GM12891 (cell line): ENCODE measurements at regions not wholly inside any gene's neighbourhood (a gene's known extent, or its start where the extent isn't known, plus 50 kb on each side); places are given as distances from the start of the nearest gene placed in this dataset.

Source experiments
- DNase-seq: peaks from one replicate; pipeline ENCODE4 v3.0.0; 2011; ENCODE audit warnings: low spot score; ENCODE audit not compliant: insufficient read length
- FAIRE-seq: peaks from 2 replicates; lab custom pipeline; 2011; peaks lifted over from hg19 to GRCh38; lab: Jason Lieb, UNC
- PAX5 ChIP-seq: IDR thresholded peaks from 2 replicates; pipeline ENCODE4 v1.6.1; 2011; ENCODE audit warnings: low read length, moderate library complexity, mild to moderate bottlenecking; ENCODE audit not compliant: insufficient read depth, severe bottlenecking
- POLR2A ChIP-seq: IDR thresholded peaks from 2 replicates; pipeline ENCODE4 v1.6.1; 2011; ENCODE audit warnings: low read depth, low read length, control low read depth
- POLR2AphosphoS5 ChIP-seq: IDR thresholded peaks from 2 replicates; pipeline ENCODE4 v1.6.1; 2011; ENCODE audit warnings: low read depth, low read length, control low read depth
- POU2F2 ChIP-seq: IDR thresholded peaks from 2 replicates; pipeline ENCODE4 v1.6.1; 2011; ENCODE audit warnings: low read depth, mild to moderate bottlenecking, control low read depth, low read length, moderate library complexity
- SPI1 ChIP-seq: IDR thresholded peaks from 2 replicates; pipeline ENCODE4 v1.6.1; 2011; ENCODE audit warnings: low read depth, low read length, control low read depth
- TAF1 ChIP-seq: IDR thresholded peaks from 2 replicates; pipeline ENCODE4 v1.6.1; 2011; ENCODE audit warnings: low read depth, low read length, control low read depth

DNA sequence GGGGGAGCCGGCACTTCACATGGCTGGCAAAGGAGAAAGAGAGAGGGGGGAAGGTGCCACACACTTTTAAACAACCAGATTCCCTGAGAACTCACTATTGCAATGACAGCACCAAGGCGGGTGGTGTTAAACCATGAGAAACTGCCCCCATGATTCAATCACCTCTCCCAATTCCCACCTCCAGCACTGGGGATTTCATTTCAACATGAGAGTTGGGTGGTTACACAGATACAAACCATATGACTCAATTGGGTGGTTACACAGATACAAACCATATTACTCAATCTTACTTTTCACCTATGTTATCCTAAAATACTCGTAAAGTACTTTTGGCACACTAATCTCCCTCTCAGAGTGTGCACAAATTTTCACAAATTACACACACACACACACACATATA, 1097.5 kb upstream of the TMPRSS15 start:
- no peak for FAIRE-seq
- no peak for TF ChIP-seq POU2F2
- TF ChIP-seq TAF1, result no peak
- TF ChIP-seq POLR2A, result no peak
- no peak for TF ChIP-seq SPI1
- no peak for TF ChIP-seq POLR2AphosphoS5
- no peak for TF ChIP-seq PAX5

DNA sequence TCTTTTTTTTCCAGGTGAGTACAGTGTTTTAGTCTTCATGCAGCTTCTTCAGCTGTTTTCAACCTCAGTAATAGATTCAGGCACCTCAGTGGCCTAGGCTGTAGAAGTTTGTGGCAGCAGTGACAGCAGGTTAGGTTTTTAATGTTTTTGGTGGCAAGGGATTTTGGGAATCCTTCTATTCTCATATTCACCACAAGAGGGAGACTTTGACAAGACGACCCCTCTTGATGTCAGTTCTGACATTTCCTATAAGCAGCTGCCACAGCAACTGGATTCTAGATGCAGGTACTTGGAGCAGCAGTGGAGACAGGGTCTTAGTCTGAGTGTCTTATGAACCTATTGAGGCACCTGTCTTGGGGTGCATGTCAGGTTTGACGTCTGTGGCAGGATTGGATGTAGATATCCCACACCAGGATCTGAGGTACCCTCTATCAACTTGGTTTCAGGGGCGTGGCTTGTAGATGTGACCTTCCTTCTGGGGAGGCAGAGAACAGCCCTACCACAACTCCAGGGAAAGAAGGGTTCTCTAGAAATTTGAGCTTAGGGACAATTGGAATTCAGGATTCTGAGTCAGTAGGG, 1104.2 kb upstream of the TMPRSS15 start:
- no peak for FAIRE-seq
- no peak for TF ChIP-seq SPI1
- DNase-seq, result no peak

More for the DNA sequence above, 1097.5 kb upstream of the TMPRSS15 start:
- DNase-seq, result no peak

DNA sequence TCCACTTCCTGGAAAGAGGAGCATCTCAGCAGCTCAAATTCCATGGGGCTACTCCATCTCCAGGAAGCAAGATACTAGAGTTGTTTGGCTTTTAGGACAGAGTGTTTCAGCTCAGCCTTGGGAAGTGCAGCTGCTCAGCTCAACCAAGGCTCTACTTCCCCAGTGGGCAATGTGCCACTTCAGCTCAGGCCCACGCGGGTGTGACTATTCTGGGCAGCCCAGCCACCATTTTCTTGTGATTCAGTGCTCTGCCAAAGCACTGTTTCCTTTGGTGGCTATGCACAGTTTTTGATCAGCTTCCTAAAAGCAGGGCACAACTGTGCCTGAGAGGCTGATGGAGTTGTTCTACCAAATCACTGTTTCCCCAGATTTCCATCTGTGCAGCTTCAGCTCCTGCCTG, 1104.9 kb upstream of the TMPRSS15 start:
- DNase-seq, result no peak
- TF ChIP-seq POLR2A (no peak), TAF1 (no peak), POLR2AphosphoS5 (no peak), SPI1 (no peak)
- no peak for FAIRE-seq

DNA sequence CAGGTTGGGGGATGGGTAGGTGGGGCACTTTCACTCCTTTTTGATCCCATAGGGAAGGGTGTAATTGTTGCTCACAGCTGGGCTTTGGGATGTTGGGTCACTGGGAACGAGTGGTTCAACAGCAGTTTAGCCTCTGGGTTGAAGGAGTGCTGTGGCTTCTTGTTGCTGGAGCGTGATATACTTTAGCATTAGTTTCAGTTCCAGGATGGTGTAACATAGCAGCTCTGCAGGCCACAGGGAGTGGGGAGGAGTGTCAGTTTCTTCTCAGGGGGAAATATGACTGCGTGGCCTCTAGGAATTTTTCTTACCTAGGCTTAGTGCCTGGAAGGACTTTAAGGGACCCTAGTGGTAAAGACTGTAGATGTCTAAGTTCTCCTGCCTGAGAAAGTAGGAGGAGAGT, 1105.3 kb upstream of the TMPRSS15 start:
- no peak for DNase-seq
- TF ChIP-seq TAF1 (no peak), PAX5 (no peak), POU2F2 (no peak), SPI1 (no peak), POLR2AphosphoS5 (no peak), POLR2A (no peak)
- FAIRE-seq, result no peak

DNA sequence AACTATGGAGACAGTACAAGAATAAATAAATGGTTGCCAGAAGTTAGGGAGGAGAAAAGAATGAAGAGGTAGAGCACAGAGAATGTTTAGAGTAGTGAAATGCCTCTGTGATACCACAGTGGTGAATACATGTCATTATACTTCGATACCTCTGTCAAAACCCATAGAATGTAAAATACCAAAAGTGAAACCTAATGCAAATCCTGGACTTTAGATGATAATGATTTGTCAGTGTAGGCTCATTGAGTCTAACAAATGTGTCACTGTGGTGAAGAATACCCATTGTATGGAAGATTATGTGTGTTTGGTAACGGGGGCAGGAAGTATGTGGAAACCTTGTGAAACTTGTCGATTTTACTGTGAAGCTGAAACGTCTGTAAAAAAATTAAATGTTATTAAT, 1106.5 kb upstream of the TMPRSS15 start:
- FAIRE-seq (no peak), DNase-seq (no peak)
- no peak for TF ChIP-seq POLR2A
- no peak for TF ChIP-seq PAX5
- TF ChIP-seq SPI1, result no peak
- no peak for TF ChIP-seq POLR2AphosphoS5
- TF ChIP-seq TAF1, result no peak
- TF ChIP-seq POU2F2, result no peak

DNA sequence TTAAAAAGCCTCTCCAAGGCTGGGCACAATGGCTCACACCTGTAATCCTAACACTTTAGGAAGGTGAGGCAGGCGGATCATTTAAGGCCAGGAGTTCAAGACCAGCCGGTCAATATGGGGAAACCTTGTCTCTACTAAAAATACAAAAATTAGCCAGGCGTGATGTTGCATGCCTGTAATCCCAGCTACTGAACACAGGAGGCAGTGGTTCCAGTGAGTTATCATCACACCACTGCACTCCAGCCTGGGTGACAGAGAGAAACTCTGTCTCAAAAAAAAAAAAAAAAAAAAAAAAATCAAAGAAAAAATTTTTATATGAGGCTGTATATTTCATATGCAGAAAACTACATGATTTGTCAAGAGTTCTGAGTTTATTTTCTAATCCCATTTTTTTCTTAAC, 1107.1 kb upstream of the TMPRSS15 start:
- FAIRE-seq (no peak), DNase-seq (no peak)
- TF ChIP-seq SPI1 (no peak), POLR2A (no peak), PAX5 (no peak), TAF1 (no peak), POLR2AphosphoS5 (no peak), POU2F2 (no peak)

DNA sequence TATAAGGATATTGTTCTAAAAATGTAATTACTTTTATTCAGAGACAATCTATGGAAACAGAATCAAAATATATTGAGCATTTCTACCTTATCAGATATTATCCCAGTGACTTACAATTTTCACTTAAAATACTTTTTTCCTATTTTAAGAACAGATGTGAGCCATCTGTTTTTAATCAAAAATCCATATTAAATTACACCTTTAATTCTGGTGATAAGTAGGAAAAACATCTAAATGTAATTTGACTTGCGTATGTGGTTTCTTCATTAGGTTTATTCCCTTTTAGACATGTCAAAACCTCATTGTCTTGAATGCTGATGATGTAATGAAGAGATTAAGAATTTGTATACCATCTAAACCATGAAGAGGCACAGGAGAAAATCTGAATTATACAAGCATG, 1118.8 kb upstream of the TMPRSS15 start:
- FAIRE-seq (no peak), DNase-seq (no peak)
- TF ChIP-seq PAX5 (no peak), POLR2AphosphoS5 (no peak), POLR2A (no peak), POU2F2 (no peak), SPI1 (no peak), TAF1 (no peak)

DNA sequence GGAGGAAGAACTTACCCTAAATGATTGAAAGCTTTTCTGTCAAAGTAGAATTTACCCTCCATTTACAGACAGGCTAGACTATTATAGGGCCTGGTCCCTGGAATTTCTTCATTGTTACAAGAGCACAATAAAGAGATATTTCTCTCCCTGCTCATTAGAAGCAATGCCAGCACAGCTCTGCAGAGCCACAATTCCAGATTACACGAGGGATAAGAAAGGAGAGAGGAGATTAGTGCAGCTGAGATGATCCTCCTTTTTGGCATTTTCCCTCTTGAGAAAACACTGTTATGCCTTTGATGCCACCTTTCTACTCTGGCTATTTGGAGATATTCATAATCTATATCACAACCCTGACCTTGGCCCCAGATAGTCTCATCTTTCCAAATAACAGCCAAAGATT, 1119.5 kb upstream of the TMPRSS15 start:
- no peak for FAIRE-seq
- no peak for DNase-seq
- TF ChIP-seq POLR2AphosphoS5 (no peak), SPI1 (no peak), POLR2A (no peak), POU2F2 (no peak), TAF1 (no peak), PAX5 (no peak)

DNA sequence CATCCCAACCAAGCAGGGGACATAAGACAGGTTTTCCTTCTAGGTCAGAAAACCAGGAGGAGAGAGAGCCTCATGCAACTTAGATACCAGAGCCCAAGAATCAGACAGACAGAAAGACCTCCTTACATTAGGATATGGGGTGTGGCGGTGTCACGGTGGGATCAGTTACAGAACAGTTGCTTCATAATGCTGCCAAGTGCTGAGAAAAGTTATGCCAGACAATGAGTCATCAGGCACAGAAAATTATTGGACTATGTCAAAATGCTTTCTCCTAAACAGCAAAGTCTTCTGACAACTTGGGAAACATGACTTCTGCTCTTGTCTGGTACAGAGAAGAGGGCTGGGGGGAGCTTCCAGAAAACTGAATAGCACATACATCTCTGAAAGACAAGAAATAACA, 1120.2 kb upstream of the TMPRSS15 start:
- DNase-seq (no peak), FAIRE-seq (no peak)

DNA sequence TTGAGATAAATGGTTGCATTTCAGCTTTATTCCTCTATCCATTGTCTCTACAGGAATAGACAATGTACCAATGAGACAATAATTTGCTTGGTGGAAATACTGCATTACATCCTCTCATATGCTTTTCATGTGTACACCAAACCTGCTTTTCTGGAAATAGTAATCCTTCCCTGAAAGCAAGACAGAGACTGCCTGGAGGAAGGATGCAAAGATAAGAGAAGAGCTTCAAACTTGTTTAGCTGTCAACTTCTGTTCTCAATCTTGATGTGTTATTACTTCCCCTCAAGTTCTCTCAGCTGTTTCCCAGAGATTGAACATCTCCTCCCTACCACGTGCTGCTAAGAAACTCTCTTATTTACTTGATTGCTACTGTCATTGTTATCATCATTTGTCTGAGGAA, 1125.4 kb upstream of the TMPRSS15 start:
- TF ChIP-seq POLR2A (no peak), POLR2AphosphoS5 (no peak), PAX5 (no peak), TAF1 (no peak), POU2F2 (no peak), SPI1 (no peak)
- FAIRE-seq, result no peak
- no peak for DNase-seq

More for the DNA sequence above, 1120.2 kb upstream of the TMPRSS15 start:
- TF ChIP-seq POU2F2 (no peak), POLR2AphosphoS5 (no peak), SPI1 (no peak), POLR2A (no peak), TAF1 (no peak), PAX5 (no peak)

DNA sequence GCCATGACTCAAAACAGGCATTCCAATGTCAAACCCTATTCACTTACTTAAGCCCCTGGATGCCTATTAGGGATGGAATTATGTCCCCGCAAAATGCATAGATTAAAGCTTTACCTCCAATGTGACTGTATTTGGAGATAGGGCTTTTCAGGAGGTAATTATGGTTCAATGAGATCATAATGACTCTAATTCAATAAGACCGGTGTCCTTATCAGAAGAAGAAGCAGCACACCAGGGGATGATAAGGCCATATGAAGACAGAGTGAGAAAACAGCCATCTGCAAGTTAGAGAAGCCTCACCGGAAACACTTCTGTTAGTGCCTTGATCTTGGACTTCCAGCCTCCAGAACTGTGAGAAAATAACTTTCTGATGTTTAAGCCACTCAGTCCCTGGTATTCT, 1131.8 kb upstream of the TMPRSS15 start:
- TF ChIP-seq TAF1, result no peak
- TF ChIP-seq POLR2AphosphoS5, result no peak
- no peak for TF ChIP-seq POLR2A
- TF ChIP-seq SPI1, result no peak
- TF ChIP-seq PAX5, result no peak
- no peak for TF ChIP-seq POU2F2
- DNase-seq (no peak), FAIRE-seq (no peak)
